ENCODE measurements at regions not wholly inside any gene's neighbourhood (a gene's known extent, or its start where the extent isn't known, plus 50 kb on each side); places are given as distances from the start of the nearest gene placed in this dataset.

DNA sequence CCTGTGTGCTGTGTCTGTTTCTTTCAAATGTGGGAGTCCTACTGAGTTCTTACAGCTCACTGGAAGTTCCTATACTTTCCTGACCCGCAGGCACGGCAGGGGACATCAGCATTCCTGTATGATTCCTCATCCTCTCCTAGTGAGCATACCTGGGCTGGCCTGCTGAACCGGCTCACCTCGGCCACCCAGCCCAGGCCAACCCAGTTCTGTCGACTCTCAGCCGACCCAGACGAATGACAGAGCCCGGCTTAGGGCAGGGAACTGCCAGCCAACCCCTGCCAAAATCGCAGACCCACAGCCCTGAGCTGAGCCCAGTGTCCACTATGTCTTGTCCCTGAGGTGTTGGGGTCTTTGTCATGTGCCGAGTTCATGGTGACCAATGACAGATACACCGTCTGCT lies 339.7 kb downstream of the BRD1 start (continued):
- TF ChIP-seq, protein P1, sequence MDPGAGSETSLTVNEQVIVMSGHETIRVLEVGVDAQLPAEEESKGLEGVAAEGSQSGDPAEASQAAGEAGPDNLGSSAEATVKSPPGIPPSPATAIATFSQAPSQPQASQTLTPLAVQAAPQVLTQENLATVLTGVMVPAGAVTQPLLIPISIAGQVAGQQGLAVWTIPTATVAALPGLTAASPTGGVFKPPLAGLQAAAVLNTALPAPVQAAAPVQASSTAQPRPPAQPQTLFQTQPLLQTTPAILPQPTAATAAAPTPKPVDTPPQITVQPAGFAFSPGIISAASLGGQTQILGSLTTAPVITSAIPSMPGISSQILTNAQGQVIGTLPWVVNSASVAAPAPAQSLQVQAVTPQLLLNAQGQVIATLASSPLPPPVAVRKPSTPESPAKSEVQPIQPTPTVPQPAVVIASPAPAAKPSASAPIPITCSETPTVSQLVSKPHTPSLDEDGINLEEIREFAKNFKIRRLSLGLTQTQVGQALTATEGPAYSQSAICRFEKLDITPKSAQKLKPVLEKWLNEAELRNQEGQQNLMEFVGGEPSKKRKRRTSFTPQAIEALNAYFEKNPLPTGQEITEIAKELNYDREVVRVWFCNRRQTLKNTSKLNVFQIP (CRISPR knock-in tag; IDR thresholded peaks at IDR 0.05; ENCODE audit: borderline replicate concordance, low read depth) = no peak
- no peak for TF ChIP-seq GLIS3 (CRISPR knock-in tag; IDR thresholded peaks at IDR 0.05)
- TF ChIP-seq ARNTL (CRISPR knock-in tag; IDR thresholded peaks at IDR 0.05; ENCODE audit: borderline replicate concordance, low read depth) = no peak

DNA sequence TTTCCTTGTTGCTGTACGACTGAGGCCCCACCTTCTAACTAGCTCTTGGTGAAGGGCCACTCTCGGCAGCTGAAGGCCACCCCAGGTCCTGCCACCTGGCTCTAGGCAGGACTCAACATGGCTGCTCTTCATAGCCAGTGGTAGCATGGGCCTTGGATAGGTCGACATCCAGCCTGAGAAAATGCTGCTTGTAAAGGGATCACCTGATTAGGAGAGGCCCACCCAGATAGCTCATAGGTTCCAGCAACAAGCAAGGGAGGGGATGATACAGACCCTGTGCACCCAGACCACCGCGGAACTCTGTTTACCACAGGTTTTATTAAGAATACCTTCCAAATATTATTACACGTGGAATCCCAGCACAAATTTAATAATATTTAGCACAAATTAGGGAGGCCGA lies 341.4 kb downstream of the BRD1 start:
- TF ChIP-seq ZNF8 (CRISPR knock-in tag; IDR thresholded peaks at IDR 0.05) (no peak), TCF4 (CRISPR knock-in tag; IDR thresholded peaks at IDR 0.05; ENCODE audit: borderline replicate concordance) (no peak), SNAI2 (CRISPR knock-in tag; IDR thresholded peaks at IDR 0.05) (no peak), ZFP3 (CRISPR knock-in tag; IDR thresholded peaks at IDR 0.05) (no peak), ARNTL (CRISPR knock-in tag; IDR thresholded peaks at IDR 0.05; ENCODE audit: borderline replicate concordance, low read depth) (no peak), ESRRG (CRISPR knock-in tag; IDR thresholded peaks at IDR 0.05) (no peak)
- TF ChIP-seq, protein P2, sequence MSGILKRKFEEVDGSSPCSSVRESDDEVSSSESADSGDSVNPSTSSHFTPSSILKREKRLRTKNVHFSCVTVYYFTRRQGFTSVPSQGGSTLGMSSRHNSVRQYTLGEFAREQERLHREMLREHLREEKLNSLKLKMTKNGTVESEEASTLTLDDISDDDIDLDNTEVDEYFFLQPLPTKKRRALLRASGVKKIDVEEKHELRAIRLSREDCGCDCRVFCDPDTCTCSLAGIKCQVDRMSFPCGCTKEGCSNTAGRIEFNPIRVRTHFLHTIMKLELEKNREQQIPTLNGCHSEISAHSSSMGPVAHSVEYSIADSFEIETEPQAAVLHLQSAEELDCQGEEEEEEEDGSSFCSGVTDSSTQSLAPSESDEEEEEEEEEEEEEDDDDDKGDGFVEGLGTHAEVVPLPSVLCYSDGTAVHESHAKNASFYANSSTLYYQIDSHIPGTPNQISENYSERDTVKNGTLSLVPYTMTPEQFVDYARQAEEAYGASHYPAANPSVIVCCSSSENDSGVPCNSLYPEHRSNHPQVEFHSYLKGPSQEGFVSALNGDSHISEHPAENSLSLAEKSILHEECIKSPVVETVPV (CRISPR knock-in tag; IDR thresholded peaks at IDR 0.05) = no peak
- TF ChIP-seq, protein P3, sequence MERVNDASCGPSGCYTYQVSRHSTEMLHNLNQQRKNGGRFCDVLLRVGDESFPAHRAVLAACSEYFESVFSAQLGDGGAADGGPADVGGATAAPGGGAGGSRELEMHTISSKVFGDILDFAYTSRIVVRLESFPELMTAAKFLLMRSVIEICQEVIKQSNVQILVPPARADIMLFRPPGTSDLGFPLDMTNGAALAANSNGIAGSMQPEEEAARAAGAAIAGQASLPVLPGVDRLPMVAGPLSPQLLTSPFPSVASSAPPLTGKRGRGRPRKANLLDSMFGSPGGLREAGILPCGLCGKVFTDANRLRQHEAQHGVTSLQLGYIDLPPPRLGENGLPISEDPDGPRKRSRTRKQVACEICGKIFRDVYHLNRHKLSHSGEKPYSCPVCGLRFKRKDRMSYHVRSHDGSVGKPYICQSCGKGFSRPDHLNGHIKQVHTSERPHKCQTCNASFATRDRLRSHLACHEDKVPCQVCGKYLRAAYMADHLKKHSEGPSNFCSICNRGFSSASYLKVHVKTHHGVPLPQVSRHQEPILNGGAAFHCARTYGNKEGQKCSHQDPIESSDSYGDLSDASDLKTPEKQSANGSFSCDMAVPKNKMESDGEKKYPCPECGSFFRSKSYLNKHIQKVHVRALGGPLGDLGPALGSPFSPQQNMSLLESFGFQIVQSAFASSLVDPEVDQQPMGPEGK (CRISPR knock-in tag; IDR thresholded peaks at IDR 0.05; ENCODE audit: borderline replicate concordance) = no peak
- TF ChIP-seq, protein P1 (CRISPR knock-in tag; IDR thresholded peaks at IDR 0.05; ENCODE audit: borderline replicate concordance, low read depth) = no peak
- no peak for ATAC-seq

DNA sequence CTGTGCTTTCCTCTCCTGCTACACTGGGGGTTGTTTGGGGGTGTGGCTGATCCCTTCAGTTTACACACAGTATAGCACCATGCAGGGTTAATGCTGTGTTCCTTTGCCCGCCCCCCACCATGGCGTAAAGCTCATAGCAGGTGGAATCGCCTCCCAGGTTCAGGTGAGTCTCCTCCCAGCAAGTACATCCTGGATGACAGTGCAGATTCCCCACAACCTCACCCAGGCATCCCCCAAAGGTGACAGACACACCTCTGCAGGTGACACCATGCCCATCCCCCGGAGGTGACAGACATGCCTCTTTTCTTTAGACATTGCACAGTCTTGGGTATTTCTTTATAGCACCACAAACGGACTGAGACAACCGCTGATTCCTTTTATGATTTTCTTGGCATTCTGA lies 343.7 kb downstream of the BRD1 start:
- TF ChIP-seq, protein P4, sequence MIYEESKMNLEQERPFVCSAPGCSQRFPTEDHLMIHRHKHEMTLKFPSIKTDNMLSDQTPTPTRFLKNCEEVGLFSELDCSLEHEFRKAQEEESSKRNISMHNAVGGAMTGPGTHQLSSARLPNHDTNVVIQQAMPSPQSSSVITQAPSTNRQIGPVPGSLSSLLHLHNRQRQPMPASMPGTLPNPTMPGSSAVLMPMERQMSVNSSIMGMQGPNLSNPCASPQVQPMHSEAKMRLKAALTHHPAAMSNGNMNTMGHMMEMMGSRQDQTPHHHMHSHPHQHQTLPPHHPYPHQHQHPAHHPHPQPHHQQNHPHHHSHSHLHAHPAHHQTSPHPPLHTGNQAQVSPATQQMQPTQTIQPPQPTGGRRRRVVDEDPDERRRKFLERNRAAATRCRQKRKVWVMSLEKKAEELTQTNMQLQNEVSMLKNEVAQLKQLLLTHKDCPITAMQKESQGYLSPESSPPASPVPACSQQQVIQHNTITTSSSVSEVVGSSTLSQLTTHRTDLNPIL (CRISPR knock-in tag; IDR thresholded peaks at IDR 0.05; ENCODE audit: low read depth) = no peak
- TF ChIP-seq CSDC2 (CRISPR knock-in tag; IDR thresholded peaks at IDR 0.05) = no peak
- TF ChIP-seq BACH2 (CRISPR knock-in tag; IDR thresholded peaks at IDR 0.05; ENCODE audit: borderline replicate concordance) = no peak
- TF ChIP-seq GLIS3 (CRISPR knock-in tag; IDR thresholded peaks at IDR 0.05) = no peak
- TF ChIP-seq ESRRG (CRISPR knock-in tag; IDR thresholded peaks at IDR 0.05) = no peak
- no peak for TF ChIP-seq ZC3H10 (CRISPR knock-in tag; IDR thresholded peaks at IDR 0.05)
- no peak for TF ChIP-seq ZNF8 (CRISPR knock-in tag; IDR thresholded peaks at IDR 0.05)
- TF ChIP-seq, protein P2 (CRISPR knock-in tag; IDR thresholded peaks at IDR 0.05) = no peak
- TF ChIP-seq RARB (CRISPR knock-in tag; IDR thresholded peaks at IDR 0.05) = no peak
- no peak for TF ChIP-seq SNAI2 (CRISPR knock-in tag; IDR thresholded peaks at IDR 0.05)
- TF ChIP-seq TOX (CRISPR knock-in tag; IDR thresholded peaks at IDR 0.05; ENCODE audit: borderline replicate concordance) = no peak
- no peak for TF ChIP-seq ZFP30 (CRISPR knock-in tag; IDR thresholded peaks at IDR 0.05)
- TF ChIP-seq, protein P5, sequence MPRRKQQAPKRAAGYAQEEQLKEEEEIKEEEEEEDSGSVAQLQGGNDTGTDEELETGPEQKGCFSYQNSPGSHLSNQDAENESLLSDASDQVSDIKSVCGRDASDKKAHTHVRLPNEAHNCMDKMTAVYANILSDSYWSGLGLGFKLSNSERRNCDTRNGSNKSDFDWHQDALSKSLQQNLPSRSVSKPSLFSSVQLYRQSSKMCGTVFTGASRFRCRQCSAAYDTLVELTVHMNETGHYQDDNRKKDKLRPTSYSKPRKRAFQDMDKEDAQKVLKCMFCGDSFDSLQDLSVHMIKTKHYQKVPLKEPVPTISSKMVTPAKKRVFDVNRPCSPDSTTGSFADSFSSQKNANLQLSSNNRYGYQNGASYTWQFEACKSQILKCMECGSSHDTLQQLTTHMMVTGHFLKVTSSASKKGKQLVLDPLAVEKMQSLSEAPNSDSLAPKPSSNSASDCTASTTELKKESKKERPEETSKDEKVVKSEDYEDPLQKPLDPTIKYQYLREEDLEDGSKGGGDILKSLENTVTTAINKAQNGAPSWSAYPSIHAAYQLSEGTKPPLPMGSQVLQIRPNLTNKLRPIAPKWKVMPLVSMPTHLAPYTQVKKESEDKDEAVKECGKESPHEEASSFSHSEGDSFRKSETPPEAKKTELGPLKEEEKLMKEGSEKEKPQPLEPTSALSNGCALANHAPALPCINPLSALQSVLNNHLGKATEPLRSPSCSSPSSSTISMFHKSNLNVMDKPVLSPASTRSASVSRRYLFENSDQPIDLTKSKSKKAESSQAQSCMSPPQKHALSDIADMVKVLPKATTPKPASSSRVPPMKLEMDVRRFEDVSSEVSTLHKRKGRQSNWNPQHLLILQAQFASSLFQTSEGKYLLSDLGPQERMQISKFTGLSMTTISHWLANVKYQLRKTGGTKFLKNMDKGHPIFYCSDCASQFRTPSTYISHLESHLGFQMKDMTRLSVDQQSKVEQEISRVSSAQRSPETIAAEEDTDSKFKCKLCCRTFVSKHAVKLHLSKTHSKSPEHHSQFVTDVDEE (CRISPR knock-in tag; IDR thresholded peaks at IDR 0.05) = no peak
- TF ChIP-seq ZFP3 (CRISPR knock-in tag; IDR thresholded peaks at IDR 0.05) = no peak
- TF ChIP-seq OSR1 (CRISPR knock-in tag; IDR thresholded peaks at IDR 0.05) = no peak
- TF ChIP-seq, protein P1 (CRISPR knock-in tag; IDR thresholded peaks at IDR 0.05; ENCODE audit: borderline replicate concordance, low read depth) = no peak
- no peak for TF ChIP-seq ISL1 (CRISPR knock-in tag; IDR thresholded peaks at IDR 0.05)
- no peak for TF ChIP-seq ARNTL (CRISPR knock-in tag; IDR thresholded peaks at IDR 0.05; ENCODE audit: borderline replicate concordance, low read depth)
- TF ChIP-seq, protein P3 (CRISPR knock-in tag; IDR thresholded peaks at IDR 0.05; ENCODE audit: borderline replicate concordance) = no peak
- TF ChIP-seq TCF4 (CRISPR knock-in tag; IDR thresholded peaks at IDR 0.05; ENCODE audit: borderline replicate concordance) = no peak
- no peak for ATAC-seq

Measured in SK-N-SH treated with all-trans-retinoic acid at 6 μM for 48 hours (cell line).